Activated B cell treated with CpG ODN at 0.5 μM for 24 hours (primary cell): ENCODE measurements at regions not wholly inside any gene's neighbourhood (a gene's known extent, or its start where the extent isn't known, plus 50 kb on each side); places are given as distances from the start of the nearest gene placed in this dataset.

Source experiments
- ATAC-seq: fragments of 200-7000 bp; cut with Tn5 transposase; one replicate; pipeline ENCODE4 v1.10.0; 2021; ENCODE audit warnings: low read depth, mild to moderate bottlenecking, moderate library complexity
- CTCF ChIA-PET: fragments of 350-600 bp; sonication (Branson Sonifier 250); formaldehyde crosslinking; loops from one replicate; lab custom pipeline; 2021; ENCODE audit warnings: antibody characterized with exemption; lab: Charles Lee
- POLR2A ChIA-PET: fragments of 350-600 bp; sonication (Branson Sonifier 250); formaldehyde crosslinking; loops from one replicate; lab custom pipeline; 2021; ENCODE audit warnings: antibody characterized with exemption; lab: Charles Lee
- DNase-seq: peaks from one replicate; pipeline ENCODE4 v3.0.0; 2022
- H3K27ac Mint-ChIP-seq: one replicate; pipeline ENCODE4 v1.8.0; 2020; ENCODE audit warnings: mixed read lengths
- H3K27me3 Mint-ChIP-seq: one replicate; pipeline ENCODE4 v1.8.0; 2021; ENCODE audit warnings: mixed read lengths
- H3K36me3 Mint-ChIP-seq: one replicate; pipeline ENCODE4 v1.8.0; 2021; ENCODE audit warnings: low read depth, mixed read lengths
- H3K4me1 Mint-ChIP-seq: one replicate; pipeline ENCODE4 v1.8.0; 2021; ENCODE audit warnings: mixed read lengths
- H3K4me3 Mint-ChIP-seq: one replicate; pipeline ENCODE4 v1.8.0; 2020; ENCODE audit warnings: mild to moderate bottlenecking, mixed read lengths
- H3K9me3 Mint-ChIP-seq: one replicate; pipeline ENCODE4 v1.8.0; 2020; ENCODE audit warnings: mixed read lengths
- intact Hi-C: fragments of 100-400 bp; cut with micrococcal nuclease; formaldehyde crosslinking; loops from one replicate; pipeline ENCODE4 v1.15.1; 2024
- TF ChIP-seq, protein P1 (sequence below): fragments of 200-600 bp; IDR thresholded peaks from one replicate; pipeline ENCODE4 v1.8.0; 2022; ENCODE audit warnings: antibody characterized with exemption, mild to moderate bottlenecking

GRCh38 chr9:2257248-2257929, 242.2 kb downstream of the SMARCA2 start:
- intact Hi-C loops, result no loop called here
- H3K27me3 Mint-ChIP-seq, result peaks cover 3% of the 10 kb centered on the region
- H3K9me3 Mint-ChIP-seq, result no peaks in the 10 kb centered on the region
- no peak for DNase-seq
- no peak overlapping the region for H3K27ac Mint-ChIP-seq
- H3K4me3 Mint-ChIP-seq, result no peak overlapping the region
- TF ChIP-seq, protein P1, sequence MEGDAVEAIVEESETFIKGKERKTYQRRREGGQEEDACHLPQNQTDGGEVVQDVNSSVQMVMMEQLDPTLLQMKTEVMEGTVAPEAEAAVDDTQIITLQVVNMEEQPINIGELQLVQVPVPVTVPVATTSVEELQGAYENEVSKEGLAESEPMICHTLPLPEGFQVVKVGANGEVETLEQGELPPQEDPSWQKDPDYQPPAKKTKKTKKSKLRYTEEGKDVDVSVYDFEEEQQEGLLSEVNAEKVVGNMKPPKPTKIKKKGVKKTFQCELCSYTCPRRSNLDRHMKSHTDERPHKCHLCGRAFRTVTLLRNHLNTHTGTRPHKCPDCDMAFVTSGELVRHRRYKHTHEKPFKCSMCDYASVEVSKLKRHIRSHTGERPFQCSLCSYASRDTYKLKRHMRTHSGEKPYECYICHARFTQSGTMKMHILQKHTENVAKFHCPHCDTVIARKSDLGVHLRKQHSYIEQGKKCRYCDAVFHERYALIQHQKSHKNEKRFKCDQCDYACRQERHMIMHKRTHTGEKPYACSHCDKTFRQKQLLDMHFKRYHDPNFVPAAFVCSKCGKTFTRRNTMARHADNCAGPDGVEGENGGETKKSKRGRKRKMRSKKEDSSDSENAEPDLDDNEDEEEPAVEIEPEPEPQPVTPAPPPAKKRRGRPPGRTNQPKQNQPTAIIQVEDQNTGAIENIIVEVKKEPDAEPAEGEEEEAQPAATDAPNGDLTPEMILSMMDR, result no peak
- peaks cover 14% of the 10 kb centered on the region for H3K4me1 Mint-ChIP-seq
- H3K36me3 Mint-ChIP-seq, result no peaks in the 10 kb centered on the region
- ATAC-seq, result peak; percentile 54
- CTCF ChIA-PET, result no interaction called here
- POLR2A ChIA-PET, result interaction anchor here (0.6 to 0.8 kb wide), 2 partner anchors 27 to 1787 kb away, joined by 3 to 4 read pairs; no protein-coding TSS in a partner anchor

- Mint-ChIP-seq H3K27me3 (no peaks in the 10 kb centered on the region), H3K4me3 (no peak overlapping the region), H3K9me3 (no peaks in the 10 kb centered on the region), H3K4me1 (peaks cover 28% of the 10 kb centered on the region), H3K27ac (no peak overlapping the region), H3K36me3 (no peaks in the 10 kb centered on the region)
- DNase-seq, result no peak
- intact Hi-C loops, result no loop called here
- ChIA-PET POLR2A (no interaction called here), CTCF (no interaction called here)
- ATAC-seq, result no peak
- TF ChIP-seq, protein P1, result no peak
Observed at GRCh38 chr9:2260417-2261306, 245.5 kb downstream of the SMARCA2 start.

DNA sequence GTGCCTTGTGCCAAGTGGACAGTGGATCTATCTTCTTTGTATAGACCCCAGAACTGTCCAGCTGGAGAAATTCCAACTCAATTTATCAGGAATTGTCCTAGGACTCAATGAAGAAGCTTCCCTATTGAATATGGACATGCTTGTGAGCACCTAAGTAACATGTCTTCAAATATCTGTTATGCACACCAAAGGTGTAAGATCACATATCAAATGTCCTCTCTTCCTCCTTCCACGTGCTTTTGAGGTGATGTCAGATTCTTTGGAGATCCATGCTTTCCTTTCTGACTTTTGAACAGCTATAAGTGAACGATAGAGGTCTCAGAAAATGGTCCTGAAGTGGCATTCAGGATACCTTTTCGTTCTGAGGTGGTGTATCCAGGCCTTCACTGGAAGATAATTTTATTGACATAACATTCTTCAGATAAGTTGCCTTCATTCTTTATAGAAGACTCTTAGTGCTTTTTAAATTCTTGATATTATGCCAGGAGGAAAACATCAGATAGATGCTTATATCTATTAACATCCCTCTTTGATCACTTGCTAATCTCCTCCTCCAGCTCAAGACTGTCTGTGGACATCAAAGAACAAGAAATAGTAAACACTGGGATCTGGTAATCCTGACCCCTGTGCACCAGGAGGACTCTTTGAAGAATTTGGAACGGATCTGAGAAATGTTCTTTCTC, 246.4 kb downstream of the SMARCA2 start:
- POLR2A ChIA-PET, result no interaction called here
- CTCF ChIA-PET, result no interaction called here
- Mint-ChIP-seq H3K4me1 (peaks cover 28% of the 10 kb centered on the region), H3K27me3 (no peaks in the 10 kb centered on the region), H3K27ac (no peak overlapping the region), H3K4me3 (no peak overlapping the region), H3K36me3 (no peaks in the 10 kb centered on the region), H3K9me3 (no peaks in the 10 kb centered on the region)
- TF ChIP-seq, protein P1, result no peak
- ATAC-seq (no peak), DNase-seq (no peak)
- intact Hi-C loops, result no loop called here

GRCh38 chr9:2262386-2263071, 247.4 kb downstream of the SMARCA2 start:
- POLR2A ChIA-PET, result no interaction called here
- DNase-seq (no peak), ATAC-seq (no peak)
- Mint-ChIP-seq H3K36me3 (no peaks in the 10 kb centered on the region), H3K27me3 (no peaks in the 10 kb centered on the region), H3K4me3 (no peak overlapping the region), H3K4me1 (peaks cover 21% of the 10 kb centered on the region), H3K27ac (no peak overlapping the region), H3K9me3 (no peaks in the 10 kb centered on the region)
- CTCF ChIA-PET, result no interaction called here
- intact Hi-C loops, result no loop called here
- TF ChIP-seq, protein P1, result no peak
